Activated CD8-positive, alpha-beta memory T cell treated with anti-CD3 and anti-CD28 coated beads for 1 hour (primary cell): ENCODE measurements at regions not wholly inside any gene's neighbourhood (a gene's known extent, or its start where the extent isn't known, plus 50 kb on each side); places are given as distances from the start of the nearest gene placed in this dataset.

Experiments used
- DNase-seq, 2 donors: peaks; one replicate each; pipeline ENCODE4 v3.0.0-alpha.2; 2020; ENCODE audit warnings: low read depth in 1 of 2; ENCODE audit errors: extremely low read depth in 1 of 2

GRCh38 chr9:38315085-38315595, 77.4 kb upstream of the ALDH1B1 start:
- no peak for DNase-seq

GRCh38 chr9:38313421-38313820, 79.1 kb upstream of the ALDH1B1 start:
- no peak for DNase-seq

GRCh38 chr9:38312406-38312805, 80.1 kb upstream of the ALDH1B1 start:
- no peak for DNase-seq

- no peak for DNase-seq
Observed at GRCh38 chr9:38311382-38312270, 80.9 kb upstream of the ALDH1B1 start.

- no peak for DNase-seq
Observed at GRCh38 chr9:38309324-38310195, 82.9 kb upstream of the ALDH1B1 start.

GRCh38 chr9:38308136-38308535, 84.4 kb upstream of the ALDH1B1 start:
- DNase-seq, result no peak

GRCh38 chr9:38306899-38307298, 85.6 kb upstream of the ALDH1B1 start:
- no peak for DNase-seq

- no peak for DNase-seq
Observed at GRCh38 chr9:38305582-38305981, 86.9 kb upstream of the ALDH1B1 start.

GRCh38 chr9:38301376-38302106, 91.0 kb upstream of the ALDH1B1 start:
- DNase-seq, result no peak

- no peak for DNase-seq
Observed at GRCh38 chr9:38299856-38300255, 92.6 kb upstream of the ALDH1B1 start.

GRCh38 chr9:38298904-38299303, 93.6 kb upstream of the ALDH1B1 start:
- DNase-seq, result no peak

- DNase-seq, result no peak
Observed at GRCh38 chr9:38298503-38298902, 94.0 kb upstream of the ALDH1B1 start.

GRCh38 chr9:38296807-38297206, 95.7 kb upstream of the ALDH1B1 start:
- DNase-seq, result no peak

GRCh38 chr9:38295764-38296163, 96.7 kb upstream of the ALDH1B1 start:
- no peak for DNase-seq

- DNase-seq, result no peak
Observed at GRCh38 chr9:38294220-38294960, 98.1 kb upstream of the ALDH1B1 start.

GRCh38 chr9:38293022-38293421, 99.5 kb upstream of the ALDH1B1 start:
- DNase-seq, result no peak

GRCh38 chr9:38292480-38292879, 100.0 kb upstream of the ALDH1B1 start:
- DNase-seq, result no peak

GRCh38 chr9:38289866-38290245, 102.6 kb upstream of the ALDH1B1 start:
- DNase-seq, result no peak

- DNase-seq, result no peak
Observed at GRCh38 chr9:38289236-38289865, 103.2 kb upstream of the ALDH1B1 start.

- no peak for DNase-seq
Observed at GRCh38 chr9:38288502-38288901, 104.0 kb upstream of the ALDH1B1 start.
